CD14-positive monocyte (primary cell): ENCODE measurements at regions not wholly inside any gene's neighbourhood (a gene's known extent, or its start where the extent isn't known, plus 50 kb on each side); places are given as distances from the start of the nearest gene placed in this dataset.

Experiments
- DNase-seq, 3 donors: peaks; one replicate each; pipeline ENCODE4 v3.0.0-alpha.2; 2011 to 2022
- H2AFZ ChIP-seq: 2 replicates; pipeline ENCODE4 v1.6.0; 2012; ENCODE audit warnings: mild to moderate bottlenecking, low read depth, low read length, inconsistent platforms; ENCODE audit not compliant: insufficient read depth, poor library complexity, severe bottlenecking
- H3K27ac ChIP-seq, 2 donors: 1 replicate in 1 of 2; 2 replicates in 1 of 2; pipeline ENCODE4 v1.5.1; 2012 to 2013; ENCODE audit warnings: low read length in 2 of 2, control low read depth in 1 of 2, inconsistent platforms in 1 of 2, low read depth in 1 of 2, mild to moderate bottlenecking in 1 of 2
- H3K27me3 ChIP-seq, 2 donors: one replicate each; pipeline versions ENCODE4 v1.6.0 to v1.6.1; 2011 to 2013; ENCODE audit warnings: low read length in 2 of 2; ENCODE audit not compliant: control insufficient read depth in 2 of 2, insufficient read depth in 2 of 2
- H3K36me3 ChIP-seq, 2 donors: replicated peaks in 1 of 2; 1 replicate in 1 of 2; 2 replicates in 1 of 2; pipeline versions ENCODE4 v1.5.1 to v1.6.1; 2012 to 2013; ENCODE audit warnings: low read length in 2 of 2, control low read depth in 1 of 2, inconsistent platforms in 1 of 2, mild to moderate bottlenecking in 1 of 2; ENCODE audit not compliant: insufficient read depth in 2 of 2, control insufficient read depth in 1 of 2
- H3K4me1 ChIP-seq, 2 donors: 1 replicate in 1 of 2; 2 replicates in 1 of 2; pipeline versions ENCODE4 v1.5.1 to v1.6.1; 2012 to 2013; ENCODE audit warnings: low read length in 2 of 2, control low read depth in 1 of 2, inconsistent platforms in 1 of 2, mild to moderate bottlenecking in 1 of 2, moderate library complexity in 1 of 2; ENCODE audit not compliant: insufficient read depth in 2 of 2, control insufficient read depth in 1 of 2
- H3K4me2 ChIP-seq: replicated peaks from 2 replicates; pipeline ENCODE3; 2012; ENCODE audit warnings: low read length, moderate library complexity, mild to moderate bottlenecking; ENCODE audit not compliant: poor library complexity, severe bottlenecking; ENCODE audit errors: extremely low read depth
- H3K4me3 ChIP-seq, 3 experiments: fragments of 200-600 bp in 1 of 3; sonication (generic) in 1 of 3; replicated peaks in 1 of 3; 1 replicate in 2 of 3; 2 replicates in 1 of 3; pipeline ENCODE4 v1.5.1; 2011 to 2013; ENCODE audit warnings: low read length in 3 of 3, mild to moderate bottlenecking in 3 of 3, control low read depth in 2 of 3, low read depth in 2 of 3, inconsistent platforms in 1 of 3, moderate library complexity in 1 of 3
- H3K79me2 ChIP-seq: 2 replicates; pipeline ENCODE4 v1.6.0; 2012; ENCODE audit warnings: mild to moderate bottlenecking, control low read depth, inconsistent platforms, low read length, moderate library complexity; ENCODE audit not compliant: insufficient read depth
- H3K9ac ChIP-seq: 2 replicates; pipeline ENCODE4 v1.6.0; 2017; ENCODE audit warnings: low read length, mild to moderate bottlenecking; ENCODE audit not compliant: insufficient read depth, poor library complexity, severe bottlenecking
- H3K9me3 ChIP-seq, 2 donors: replicated peaks in 1 of 2; 1 replicate in 1 of 2; 2 replicates in 1 of 2; pipeline versions ENCODE4 v1.5.1 to v1.6.1; 2012 to 2013; ENCODE audit warnings: low read length in 2 of 2, control low read depth in 1 of 2; ENCODE audit not compliant: control insufficient read depth in 1 of 2, insufficient read depth in 1 of 2
- H4K20me1 ChIP-seq: 2 replicates; pipeline ENCODE4 v1.6.0; 2012; ENCODE audit warnings: mild to moderate bottlenecking, low read length, control low read depth, moderate library complexity; ENCODE audit not compliant: insufficient read depth
- H3K27ac Mint-ChIP-seq, 7 donors: one replicate each; pipeline ENCODE4 v1.8.0; 2020; ENCODE audit warnings: mild to moderate bottlenecking in 7 of 7, mixed read lengths in 7 of 7, moderate library complexity in 6 of 7, inconsistent platforms in 2 of 7
- H3K27me3 Mint-ChIP-seq, 3 donors: one replicate each; pipeline ENCODE4 v1.8.0; 2021 to 2022; ENCODE audit warnings: low read depth in 3 of 3, mild to moderate bottlenecking in 3 of 3, mixed read lengths in 3 of 3, moderate library complexity in 3 of 3, inconsistent platforms in 1 of 3
- H3K36me3 Mint-ChIP-seq, 2 donors: one replicate each; pipeline ENCODE4 v1.8.0; 2020; ENCODE audit warnings: mixed read lengths in 2 of 2, inconsistent platforms in 1 of 2, mild to moderate bottlenecking in 1 of 2
- H3K4me1 Mint-ChIP-seq: one replicate; pipeline ENCODE4 v1.8.0; 2020; ENCODE audit warnings: mild to moderate bottlenecking, mixed read lengths
- H3K4me3 Mint-ChIP-seq, 2 donors: one replicate each; pipeline ENCODE4 v1.8.0; 2020; ENCODE audit warnings: mild to moderate bottlenecking in 2 of 2, mixed read lengths in 2 of 2, moderate library complexity in 1 of 2
- H3K9me3 Mint-ChIP-seq, 7 donors: one replicate each; pipeline ENCODE4 v1.8.0; 2020 to 2022; ENCODE audit warnings: mixed read lengths in 7 of 7, mild to moderate bottlenecking in 6 of 7, moderate library complexity in 6 of 7, inconsistent platforms in 2 of 7
- WGBS: methylation state at CpG from one replicate; pipeline ENCODE4 v1.1.5; 2013; ENCODE audit warnings: missing lambda C conversion rate; ENCODE audit not compliant: insufficient coverage; 5-methylcytosine and 5-hydroxymethylcytosine counted together
- intact Hi-C, 2 donors: fragments of 100-400 bp; cut with micrococcal nuclease; formaldehyde crosslinking; loops; one replicate each; pipeline versions ENCODE4 v1.15.0 to v1.15.1; 2023
- TF ChIP-seq, protein P1 (sequence below): fragments of 200-600 bp; IDR thresholded peaks from one replicate; pipeline ENCODE4 v1.8.0; 2022; ENCODE audit warnings: antibody characterized with exemption, mild to moderate bottlenecking

DNA sequence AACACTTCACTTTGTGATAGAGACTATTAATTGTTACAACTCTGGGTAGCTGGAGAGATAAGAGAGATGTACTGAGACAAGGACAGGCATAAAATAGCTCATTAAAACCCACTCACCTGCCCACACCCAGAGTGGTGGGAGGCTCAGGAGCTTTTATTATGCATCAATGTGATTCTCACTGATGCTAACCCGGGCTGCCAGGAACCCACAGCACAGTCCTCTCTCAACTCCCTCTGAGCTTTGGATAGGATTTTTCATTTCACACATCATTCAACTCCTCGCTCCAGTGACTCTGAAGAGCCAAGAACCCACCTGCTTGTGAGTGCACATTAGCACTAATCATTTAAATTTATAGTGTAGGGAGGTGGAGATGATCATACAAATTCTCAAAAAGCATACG is 827.9 kb downstream of the FLRT2 start:
- no peak overlapping the region for H3K27ac Mint-ChIP-seq
- DNase-seq: no peak
- no peak overlapping the region for H3K4me3 Mint-ChIP-seq
- H3K36me3 Mint-ChIP-seq: no peaks in the 10 kb centered on the region
- H3K79me2 ChIP-seq: no peaks in the 10 kb centered on the region
- H3K27ac ChIP-seq: no peak overlapping the region
- no peak overlapping the region for H3K4me3 ChIP-seq
- no peaks in the 10 kb centered on the region for H3K4me1 Mint-ChIP-seq
- peaks cover 0 to 3% (median 0%) of the 10 kb centered on the region in 3 donors for H3K27me3 Mint-ChIP-seq
- no peak overlapping the region for H2AFZ ChIP-seq
- TF ChIP-seq, protein P1, sequence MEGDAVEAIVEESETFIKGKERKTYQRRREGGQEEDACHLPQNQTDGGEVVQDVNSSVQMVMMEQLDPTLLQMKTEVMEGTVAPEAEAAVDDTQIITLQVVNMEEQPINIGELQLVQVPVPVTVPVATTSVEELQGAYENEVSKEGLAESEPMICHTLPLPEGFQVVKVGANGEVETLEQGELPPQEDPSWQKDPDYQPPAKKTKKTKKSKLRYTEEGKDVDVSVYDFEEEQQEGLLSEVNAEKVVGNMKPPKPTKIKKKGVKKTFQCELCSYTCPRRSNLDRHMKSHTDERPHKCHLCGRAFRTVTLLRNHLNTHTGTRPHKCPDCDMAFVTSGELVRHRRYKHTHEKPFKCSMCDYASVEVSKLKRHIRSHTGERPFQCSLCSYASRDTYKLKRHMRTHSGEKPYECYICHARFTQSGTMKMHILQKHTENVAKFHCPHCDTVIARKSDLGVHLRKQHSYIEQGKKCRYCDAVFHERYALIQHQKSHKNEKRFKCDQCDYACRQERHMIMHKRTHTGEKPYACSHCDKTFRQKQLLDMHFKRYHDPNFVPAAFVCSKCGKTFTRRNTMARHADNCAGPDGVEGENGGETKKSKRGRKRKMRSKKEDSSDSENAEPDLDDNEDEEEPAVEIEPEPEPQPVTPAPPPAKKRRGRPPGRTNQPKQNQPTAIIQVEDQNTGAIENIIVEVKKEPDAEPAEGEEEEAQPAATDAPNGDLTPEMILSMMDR: no peak
- intact Hi-C loops: no loop called here
- no CpG with 5 or more reads among the region's 3 CpGs for WGBS
- no peaks in the 10 kb centered on the region for H3K9me3 ChIP-seq
- peaks cover 0 to 9% (median 2%) of the 10 kb centered on the region in 7 donors for H3K9me3 Mint-ChIP-seq
- no peaks in the 10 kb centered on the region for H3K27me3 ChIP-seq
- H3K36me3 ChIP-seq: no peaks in the 10 kb centered on the region
- no peaks in the 10 kb centered on the region for H3K4me1 ChIP-seq
- no peaks in the 10 kb centered on the region for H4K20me1 ChIP-seq
- no peak overlapping the region for H3K4me2 ChIP-seq
- H3K9ac ChIP-seq: no peak overlapping the region

DNA sequence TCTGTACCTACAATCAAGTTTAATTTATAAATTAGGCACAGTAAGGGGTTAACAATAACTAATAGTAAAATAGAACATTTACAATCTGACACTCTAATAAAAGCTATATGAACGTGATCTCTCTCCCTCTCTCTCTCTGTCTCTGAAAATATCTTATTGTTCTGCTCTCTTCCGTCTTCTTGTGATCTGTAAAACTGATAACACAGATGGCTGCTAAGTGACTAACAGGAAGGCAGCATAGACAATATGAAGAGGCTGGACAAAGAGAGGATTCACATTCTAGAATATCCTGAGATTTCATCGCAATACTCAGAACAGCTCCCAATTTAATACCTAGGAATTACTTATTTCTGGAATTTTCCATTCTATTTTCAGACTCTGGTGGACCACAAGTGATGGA is 827.2 kb downstream of the FLRT2 start:
- TF ChIP-seq, protein P1: no peak
- peaks cover 0 to 9% (median 2%) of the 10 kb centered on the region in 7 donors for H3K9me3 Mint-ChIP-seq
- no peak overlapping the region for H3K4me3 Mint-ChIP-seq
- Histone ChIP-seq H3K4me1 (no peaks in the 10 kb centered on the region), H3K9me3 (no peaks in the 10 kb centered on the region), H3K9ac (no peak overlapping the region), H3K4me2 (no peak overlapping the region), H3K27ac (no peak overlapping the region), H3K4me3 (no peak overlapping the region), H3K79me2 (no peaks in the 10 kb centered on the region), H3K36me3 (no peaks in the 10 kb centered on the region), H2AFZ (no peak overlapping the region), H3K27me3 (no peaks in the 10 kb centered on the region), H4K20me1 (no peaks in the 10 kb centered on the region)
- no peak overlapping the region for H3K27ac Mint-ChIP-seq
- H3K4me1 Mint-ChIP-seq: no peaks in the 10 kb centered on the region
- peaks cover 0 to 3% (median 0%) of the 10 kb centered on the region in 3 donors for H3K27me3 Mint-ChIP-seq
- intact Hi-C loops: no loop called here
- no CpG with 5 or more reads among the region's 3 CpGs for WGBS
- no peak for DNase-seq
- H3K36me3 Mint-ChIP-seq: no peaks in the 10 kb centered on the region
